NCI-H526 (cell line): ENCODE measurements at regions not wholly inside any gene's neighbourhood (a gene's known extent, or its start where the extent isn't known, plus 50 kb on each side); places are given as distances from the start of the nearest gene placed in this dataset.

Experiments
- DNase-seq, 2 experiments: peaks; one replicate each; lab custom pipeline; 2025; lab: John Stamatoyannopoulos, UW

GRCh38 chr18:77857678-77858655 is 608.3 kb downstream of the GALR1 start:
- DNase-seq, result no peak

DNA sequence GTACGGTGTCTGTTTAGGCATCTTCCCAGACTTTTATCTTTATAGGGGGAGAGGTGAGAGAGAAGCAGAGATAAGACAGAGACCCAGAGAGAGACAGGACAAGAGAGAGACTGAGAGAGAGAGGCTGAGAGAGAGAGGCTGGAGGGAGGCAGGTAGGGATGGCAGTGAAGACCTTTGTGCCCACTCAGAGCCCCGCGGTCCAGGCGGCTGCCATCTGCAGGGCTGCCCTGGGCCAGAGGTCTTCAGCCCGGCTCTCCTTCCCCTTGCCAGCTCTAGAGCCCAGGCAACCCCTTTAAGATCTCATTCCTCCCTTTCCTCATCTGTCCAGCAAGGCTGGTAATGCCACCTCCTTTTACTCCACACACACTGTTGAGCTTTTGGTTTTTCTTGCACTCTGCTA is 610.0 kb downstream of the GALR1 start:
- no peak for DNase-seq

- no peak for DNase-seq
These were observed 612.6 kb downstream of the GALR1 start for GRCh38 chr18:77862066-77862757.

- DNase-seq, result no peak
These were observed 616.2 kb downstream of the GALR1 start for GRCh38 chr18:77865853-77866252.

GRCh38 chr18:77866351-77866750 is 616.7 kb downstream of the GALR1 start:
- DNase-seq, result no peak

DNA sequence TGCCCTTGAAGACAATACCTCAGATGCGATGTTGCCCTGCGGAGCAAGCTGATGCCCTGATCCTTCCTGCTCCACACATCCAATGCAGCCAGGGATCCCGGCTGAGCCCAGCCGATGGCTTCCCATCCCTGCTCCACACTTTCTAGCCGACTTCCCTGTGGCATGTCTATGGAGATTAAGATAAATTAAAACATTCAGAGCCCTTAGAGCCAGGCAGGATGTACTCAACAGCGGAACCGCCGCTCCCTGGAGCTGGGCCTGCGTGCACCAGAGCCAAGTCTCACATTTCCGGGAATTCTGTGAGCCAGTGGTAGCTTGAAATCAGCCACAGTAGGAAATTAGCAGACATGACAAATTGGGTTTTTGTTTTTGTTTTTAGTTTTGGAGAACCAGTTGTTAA is 620.6 kb downstream of the GALR1 start:
- DNase-seq, result no peak

DNA sequence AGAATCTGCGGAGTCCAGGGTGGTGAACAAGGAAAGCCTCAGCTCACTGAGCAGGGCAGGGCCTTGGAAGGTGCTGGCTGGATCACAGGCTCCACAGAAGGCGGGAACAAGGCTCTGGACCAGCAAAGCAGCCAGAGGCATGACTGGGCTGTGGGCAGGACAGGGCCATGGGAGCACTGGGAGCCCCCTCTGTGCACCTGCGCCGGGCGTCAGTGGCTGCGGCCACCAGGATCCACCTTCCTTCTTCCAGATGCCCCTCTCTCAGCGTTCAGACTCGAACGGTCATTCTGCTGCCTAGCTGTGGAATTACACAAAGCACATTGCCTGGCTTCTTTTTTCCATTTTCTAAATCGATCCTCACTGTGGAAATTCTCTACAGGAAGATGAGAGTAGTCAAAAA is 621.2 kb downstream of the GALR1 start:
- DNase-seq, result no peak

GRCh38 chr18:77872166-77872565 is 622.5 kb downstream of the GALR1 start:
- no peak for DNase-seq

GRCh38 chr18:77876319-77876865 is 626.7 kb downstream of the GALR1 start:
- DNase-seq, result no peak

DNA sequence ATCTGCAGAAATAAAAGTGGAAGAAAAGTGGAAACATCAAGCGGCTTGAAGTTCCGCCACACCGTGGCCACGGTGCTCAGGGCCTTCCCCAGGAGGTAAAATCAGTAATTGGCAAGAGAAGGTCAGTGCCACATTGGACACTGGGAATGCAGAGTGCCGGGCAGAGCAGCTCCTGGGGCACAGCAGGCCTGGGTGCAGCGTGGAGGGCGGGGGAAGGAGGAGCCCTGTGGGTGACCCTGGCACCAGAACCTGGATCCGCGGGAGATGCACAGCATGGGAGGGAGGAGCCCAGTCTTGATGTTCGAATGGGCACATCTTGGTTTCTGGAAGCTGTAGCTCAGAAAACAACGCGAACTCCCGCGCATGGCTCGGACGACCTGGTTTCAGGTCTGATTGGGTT is 630.2 kb downstream of the GALR1 start:
- DNase-seq, result no peak

DNA sequence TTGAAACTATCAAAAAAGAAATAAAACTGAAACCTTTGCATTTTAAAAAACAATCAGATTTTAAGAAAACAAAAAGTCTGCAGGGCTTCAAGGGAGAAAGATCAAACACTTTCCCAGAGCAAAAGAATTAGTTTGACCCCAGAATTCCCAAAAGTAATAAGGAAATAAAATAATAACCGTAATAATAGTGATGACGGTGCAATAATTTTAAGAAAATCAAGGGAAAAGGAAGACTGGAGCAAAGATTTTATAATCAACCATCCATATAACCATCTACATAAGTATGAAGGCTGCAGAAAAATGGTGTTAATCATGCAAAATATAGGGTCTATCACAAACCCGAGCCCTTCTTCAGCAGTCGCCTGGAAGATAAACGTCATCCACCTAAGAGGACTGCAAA is 634.8 kb downstream of the GALR1 start:
- DNase-seq, result no peak

GRCh38 chr18:77894060-77894459 is 644.4 kb downstream of the GALR1 start:
- no peak for DNase-seq

DNA sequence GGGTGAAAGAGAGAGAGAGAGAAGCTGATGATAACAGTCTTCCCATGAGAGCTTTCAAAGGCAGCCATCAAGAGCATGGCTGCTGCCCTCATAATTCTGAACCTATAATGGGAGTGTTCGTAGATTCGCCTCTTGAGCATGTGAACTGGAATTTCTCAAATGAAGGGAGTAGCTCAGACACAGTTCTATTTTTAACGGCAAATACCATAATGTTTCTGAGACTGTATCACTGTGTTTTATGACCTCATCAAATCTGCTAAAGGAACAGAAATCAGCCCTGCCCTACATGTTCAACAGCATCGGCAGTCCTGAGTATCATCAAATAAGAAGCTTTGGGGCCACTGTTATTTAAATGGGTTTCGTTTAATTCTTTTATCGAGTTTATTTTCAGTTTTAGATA is 645.6 kb downstream of the GALR1 start:
- no peak for DNase-seq

GRCh38 chr18:77896586-77897252 is 647.1 kb downstream of the GALR1 start:
- DNase-seq, result no peak

- no peak for DNase-seq
These were observed 648.0 kb downstream of the GALR1 start for GRCh38 chr18:77897606-77898005.

DNA sequence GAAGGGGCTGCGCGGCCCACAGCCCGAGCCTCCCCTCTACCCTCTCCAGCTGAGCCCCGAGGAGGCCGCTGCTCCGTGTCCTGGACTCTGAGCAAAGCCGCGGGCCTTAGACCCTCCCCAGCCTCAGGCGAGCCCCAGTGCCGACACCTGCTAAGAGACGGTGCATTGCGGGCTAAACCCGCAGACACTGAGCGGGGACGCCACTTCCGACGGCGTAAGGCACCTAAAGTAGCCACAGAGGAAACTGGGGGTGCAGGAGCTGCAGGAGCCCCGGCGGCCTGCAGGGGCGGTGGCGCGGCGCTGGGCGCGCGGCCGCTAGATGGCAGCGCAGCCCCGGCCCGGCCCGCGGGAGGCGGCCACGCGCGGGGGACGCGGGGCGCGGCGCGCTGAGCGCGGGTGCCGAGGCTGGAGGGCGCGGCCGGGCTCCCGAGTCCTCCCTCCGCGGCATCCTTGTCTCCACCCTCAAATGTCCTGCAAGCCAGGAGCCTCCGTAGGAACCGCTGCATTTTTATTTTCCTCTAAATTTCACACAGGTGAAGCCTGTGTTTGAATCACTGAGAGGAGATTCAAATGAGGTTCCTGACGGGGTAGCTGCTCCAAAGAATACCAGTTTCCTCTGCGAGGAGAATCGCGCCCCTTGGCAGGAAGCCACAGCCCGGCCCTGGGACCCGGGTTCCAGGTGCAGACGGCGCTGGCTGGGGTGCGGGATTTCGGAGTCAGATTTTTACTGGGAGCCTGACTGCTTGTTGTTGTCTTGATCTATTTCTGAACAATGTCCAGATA is 650.5 kb downstream of the GALR1 start:
- peak in 1 of 2 experiments; percentile 44 for DNase-seq

DNA sequence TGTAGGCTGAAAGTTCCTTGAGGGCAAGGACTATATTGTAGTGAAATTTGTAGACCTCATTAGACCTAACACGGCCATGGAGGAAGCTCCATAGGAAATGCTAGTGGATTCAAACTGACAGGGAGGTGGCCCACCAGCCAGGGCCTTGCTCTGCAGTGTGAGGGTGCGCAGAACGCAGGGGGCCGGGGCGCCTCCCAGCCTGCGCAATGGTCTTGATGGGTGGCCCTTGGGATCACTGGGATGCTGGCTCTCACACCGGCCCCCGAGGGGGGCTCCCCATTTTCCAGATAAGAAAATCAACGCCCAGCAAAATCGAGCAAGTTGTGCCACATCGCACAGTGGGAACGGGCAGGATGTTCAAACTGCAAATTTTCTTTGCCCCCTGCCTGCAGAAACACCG is 655.4 kb downstream of the GALR1 start:
- no peak for DNase-seq

GRCh38 chr18:77905449-77906055 is 655.9 kb downstream of the GALR1 start:
- no peak for DNase-seq

GRCh38 chr18:77906103-77906892 is 656.6 kb downstream of the GALR1 start:
- no peak for DNase-seq

DNA sequence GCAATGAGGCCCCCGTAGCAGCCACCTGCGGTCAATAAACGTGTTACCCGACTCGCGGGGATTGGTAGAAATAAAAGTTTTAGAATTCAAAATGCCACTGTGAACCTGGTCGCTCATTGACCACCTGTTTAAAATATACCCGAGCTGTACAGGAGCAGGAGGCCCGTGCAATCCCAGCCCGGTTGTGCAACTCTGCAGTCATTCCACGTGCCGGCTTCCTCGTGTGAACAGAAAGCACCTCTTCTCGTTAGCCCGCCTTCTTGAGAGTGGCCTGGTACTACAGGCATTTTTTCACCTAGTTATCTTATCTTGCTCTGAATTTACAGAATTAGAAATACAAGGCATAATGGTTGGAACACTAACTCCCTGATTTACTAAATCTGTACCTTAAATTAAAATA is 660.7 kb downstream of the GALR1 start:
- no peak for DNase-seq
